Right atrium auricular region (tissue), 2 donors: ENCODE measurements at regions not wholly inside any gene's neighbourhood (a gene's known extent, or its start where the extent isn't known, plus 50 kb on each side); places are given as distances from the start of the nearest gene placed in this dataset.

Source experiments
- DNase-seq: peaks from one replicate; pipeline ENCODE4 v3.0.0-alpha.2; 2019; ENCODE audit warnings: low spot score
- H3K27ac ChIP-seq, 2 donors: fragments of 200-600 bp; sonication (generic); 1 replicate in 1 of 2; 2 replicates in 1 of 2; pipeline ENCODE4 v1.5.1; 2016 to 2019
- H3K27me3 ChIP-seq, 2 donors: fragments of 200-600 bp; sonication (generic); one replicate each; pipeline versions ENCODE4 v1.5.1 to v1.6.0; 2017 to 2019
- H3K36me3 ChIP-seq: fragments of 200-600 bp; sonication (generic); one replicate; pipeline ENCODE4 v1.5.1; 2016
- H3K4me1 ChIP-seq, 2 donors: fragments of 200-600 bp; sonication (generic); one replicate each; pipeline versions ENCODE4 v1.5.1 to v1.6.0; 2017 to 2019
- H3K4me3 ChIP-seq, 2 donors: fragments of 200-600 bp; sonication (generic); 1 replicate in 1 of 2; 2 replicates in 1 of 2; pipeline ENCODE4 v1.5.1; 2017 to 2019; ENCODE audit warnings: mild to moderate bottlenecking in 1 of 2, moderate library complexity in 1 of 2
- H3K9me3 ChIP-seq, 2 donors: fragments of 200-600 bp; sonication (generic); one replicate each; pipeline ENCODE4 v1.5.1; 2019
- CTCF ChIP-seq, 2 donors: fragments of 200-600 bp; sonication (generic); IDR thresholded peaks; one replicate each; pipeline ENCODE4 v1.5.1; 2019; ENCODE audit warnings: antibody characterized with exemption in 2 of 2

- Histone ChIP-seq H3K9me3 (no peaks in the 10 kb centered on the region), H3K36me3 (no peaks in the 10 kb centered on the region), H3K4me3 (no peak overlapping the region), H3K27ac (no peak overlapping the region), H3K27me3 (no peaks in the 10 kb centered on the region), H3K4me1 (no peaks in the 10 kb centered on the region)
- TF ChIP-seq CTCF (IDR thresholded peaks at IDR 0.05) = no peak
- no peak for DNase-seq
These were observed 1531.6 kb downstream of the KCNT2 start for GRCh38 chr1:195076682-195077081.

- Histone ChIP-seq H3K27me3 (no peaks in the 10 kb centered on the region), H3K4me1 (no peaks in the 10 kb centered on the region), H3K9me3 (no peaks in the 10 kb centered on the region), H3K36me3 (no peaks in the 10 kb centered on the region), H3K27ac (no peak overlapping the region), H3K4me3 (no peak overlapping the region)
- no peak for TF ChIP-seq CTCF (IDR thresholded peaks at IDR 0.05)
- no peak for DNase-seq
These were observed 1532.3 kb downstream of the KCNT2 start for GRCh38 chr1:195075973-195076372.

- Histone ChIP-seq H3K27me3 (no peaks in the 10 kb centered on the region), H3K27ac (no peak overlapping the region), H3K9me3 (no peaks in the 10 kb centered on the region), H3K4me3 (no peak overlapping the region), H3K4me1 (no peaks in the 10 kb centered on the region), H3K36me3 (no peaks in the 10 kb centered on the region)
- TF ChIP-seq CTCF (IDR thresholded peaks at IDR 0.05) = no peak
- DNase-seq = no peak
These were observed 1536.8 kb downstream of the KCNT2 start for GRCh38 chr1:195071461-195071860.

GRCh38 chr1:195065437-195065836 lies 1542.8 kb downstream of the KCNT2 start:
- no peaks in the 10 kb centered on the region for H3K4me1 ChIP-seq

GRCh38 chr1:195064358-195064757 lies 1543.9 kb downstream of the KCNT2 start:
- no peak for DNase-seq
- no peaks in the 10 kb centered on the region for H3K4me1 ChIP-seq
- H3K27me3 ChIP-seq = no peaks in the 10 kb centered on the region
- H3K4me3 ChIP-seq = no peak overlapping the region
- no peak overlapping the region for H3K27ac ChIP-seq
- TF ChIP-seq CTCF (IDR thresholded peaks at IDR 0.05) = no peak
- H3K9me3 ChIP-seq = no peaks in the 10 kb centered on the region
- no peaks in the 10 kb centered on the region for H3K36me3 ChIP-seq

More at GRCh38 chr1:195065437-195065836, 1542.8 kb downstream of the KCNT2 start:
- H3K4me3 ChIP-seq = no peak overlapping the region
- no peak overlapping the region for H3K27ac ChIP-seq
- no peaks in the 10 kb centered on the region for H3K36me3 ChIP-seq
- H3K27me3 ChIP-seq = no peaks in the 10 kb centered on the region
- no peak for TF ChIP-seq CTCF (IDR thresholded peaks at IDR 0.05)
- no peak for DNase-seq
- no peaks in the 10 kb centered on the region for H3K9me3 ChIP-seq

GRCh38 chr1:195054217-195054687 lies 1554.0 kb downstream of the KCNT2 start:
- Histone ChIP-seq H3K36me3 (no peaks in the 10 kb centered on the region), H3K27me3 (no peaks in the 10 kb centered on the region), H3K4me3 (no peak overlapping the region), H3K27ac (no peak overlapping the region), H3K4me1 (no peaks in the 10 kb centered on the region), H3K9me3 (no peaks in the 10 kb centered on the region)
- no peak for DNase-seq
- TF ChIP-seq CTCF (IDR thresholded peaks at IDR 0.05) = no peak
